PC-9 (cell line): ENCODE measurements at regions not wholly inside any gene's neighbourhood (a gene's known extent, or its start where the extent isn't known, plus 50 kb on each side); places are given as distances from the start of the nearest gene placed in this dataset.

Experiments
- BruUV-seq: library from RNA; stranded (reverse); fragments of 400-500 nt; replicated peaks from 2 replicates; lab custom pipeline; 2021; lab: Mats Ljungman, UMichigan
- CTCF ChIA-PET: fragments of 300-600 bp; sonication (Branson Sonifier 250); formaldehyde crosslinking; loops from one replicate; lab custom pipeline; 2022; ENCODE audit warnings: antibody characterized with exemption; lab: Charles Lee
- POLR2A ChIA-PET: fragments of 300-600 bp; sonication (Branson Sonifier 250); formaldehyde crosslinking; loops from one replicate; lab custom pipeline; 2022; ENCODE audit warnings: antibody characterized with exemption; ENCODE audit not compliant: unreplicated experiment; lab: Charles Lee
- DNase-seq, 2 experiments: peaks; one replicate each; pipeline versions ENCODE4 v3.0.0 to v3.0.0-alpha.2; 2015 to 2022; ENCODE audit warnings: mixed read lengths in 1 of 2
- H2AFZ ChIP-seq: fragments of 200-600 bp; sonication (generic); 2 replicates; pipeline ENCODE4 v1.8.1; 2017; ENCODE audit warnings: antibody characterized with exemption
- H3F3A ChIP-seq: fragments of 200-600 bp; sonication (generic); 2 replicates; pipeline ENCODE4 v1.8.1; 2017; ENCODE audit warnings: antibody characterized with exemption, mild to moderate bottlenecking, low read depth; ENCODE audit not compliant: insufficient read depth
- H3K27ac ChIP-seq: fragments of 200-600 bp; sonication (generic); 2 replicates; pipeline ENCODE4 v1.6.1; 2016; ENCODE audit warnings: mixed run types
- H3K27me3 ChIP-seq: fragments of 200-600 bp; sonication (generic); 2 replicates; pipeline ENCODE4 v1.6.1; 2016; ENCODE audit warnings: low read depth, mixed run types; ENCODE audit not compliant: insufficient read depth
- H3K36me3 ChIP-seq: fragments of 200-600 bp; sonication (generic); 2 replicates; pipeline ENCODE4 v1.6.1; 2016; ENCODE audit warnings: low read depth, mixed run types
- H3K4me1 ChIP-seq: fragments of 200-600 bp; sonication (generic); replicated peaks from 2 replicates; pipeline ENCODE4 v1.6.1; 2016; ENCODE audit warnings: mixed run types; ENCODE audit not compliant: insufficient read depth
- H3K4me2 ChIP-seq: fragments of 200-600 bp; sonication (generic); 2 replicates; pipeline ENCODE4 v1.6.1; 2017; ENCODE audit warnings: mixed run types
- H3K4me3 ChIP-seq: fragments of 200-600 bp; sonication (generic); 2 replicates; pipeline ENCODE4 v1.6.1; 2016; ENCODE audit warnings: mixed run types
- H3K79me2 ChIP-seq: fragments of 200-600 bp; sonication (generic); 2 replicates; pipeline ENCODE4 v1.6.1; 2017; ENCODE audit warnings: low read depth, mixed run types
- H3K9me2 ChIP-seq: fragments of 200-600 bp; sonication (generic); 2 replicates; pipeline ENCODE4 v1.8.1; 2017; ENCODE audit warnings: mild to moderate bottlenecking; ENCODE audit not compliant: insufficient read depth
- H3K9me3 ChIP-seq: fragments of 200-600 bp; sonication (generic); 2 replicates; pipeline ENCODE4 v1.8.1; 2016; ENCODE audit warnings: low read depth; ENCODE audit not compliant: insufficient read depth
- H4K20me1 ChIP-seq: fragments of 200-600 bp; sonication (generic); 2 replicates; pipeline ENCODE4 v1.8.1; 2017; ENCODE audit not compliant: insufficient read depth
- EZH2 ChIP-seq: fragments of 200-600 bp; sonication (generic); IDR thresholded peaks from 2 replicates; pipeline ENCODE4 v1.8.0; 2017; ENCODE audit warnings: antibody characterized with exemption, low read depth
- intact Hi-C: fragments of 100-400 bp; cut with micrococcal nuclease; formaldehyde crosslinking; loops from one replicate; pipeline ENCODE4 v1.10.0; 2022; ENCODE audit not compliant: unreplicated experiment
- TF ChIP-seq, protein P1 (sequence below): fragments of 200-600 bp; sonication (generic); conservative IDR thresholded peaks from 2 replicates; pipeline ENCODE4 v1.6.1; 2017; ENCODE audit warnings: mixed run types, antibody characterized with exemption, mild to moderate bottlenecking, moderate library complexity

DNA sequence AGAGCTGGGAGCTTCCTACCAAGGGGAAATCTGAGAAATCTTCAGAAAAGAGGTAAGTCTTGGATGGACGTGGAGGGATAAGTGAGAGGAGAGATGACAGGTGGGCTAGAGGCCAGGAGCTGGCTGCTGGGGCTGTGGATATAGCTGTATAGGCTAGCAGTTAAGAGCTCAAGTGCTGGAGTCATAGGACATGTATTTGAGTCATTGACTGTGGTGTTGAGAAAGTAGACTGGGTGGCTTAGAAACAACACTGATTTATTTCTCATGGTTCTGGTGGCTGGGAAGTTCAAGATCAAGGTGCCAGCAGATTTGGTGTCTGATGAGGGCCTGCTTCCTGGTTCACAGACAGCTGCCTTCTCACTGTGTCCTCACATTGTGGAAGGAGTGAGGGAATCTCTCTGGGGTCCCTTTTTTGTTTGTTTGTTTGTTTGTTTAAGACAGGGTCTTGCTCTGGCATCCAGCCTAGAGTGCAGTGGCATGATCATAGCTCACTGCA is 151.1 kb upstream of the FUT8 start:
- no TSS peak for BruUV-seq
- H3K9me3 ChIP-seq, result peaks cover 5% of the 10 kb centered on the region; the same call in 1 of the 2 replicates
- no peaks in the 10 kb centered on the region for H3K79me2 ChIP-seq
- no peaks in the 10 kb centered on the region for H4K20me1 ChIP-seq
- H3K36me3 ChIP-seq, result no peaks in the 10 kb centered on the region
- H3K4me2 ChIP-seq, result no peak overlapping the region
- H3F3A ChIP-seq, result peaks cover 38% of the 10 kb centered on the region
- TF ChIP-seq, protein P1, sequence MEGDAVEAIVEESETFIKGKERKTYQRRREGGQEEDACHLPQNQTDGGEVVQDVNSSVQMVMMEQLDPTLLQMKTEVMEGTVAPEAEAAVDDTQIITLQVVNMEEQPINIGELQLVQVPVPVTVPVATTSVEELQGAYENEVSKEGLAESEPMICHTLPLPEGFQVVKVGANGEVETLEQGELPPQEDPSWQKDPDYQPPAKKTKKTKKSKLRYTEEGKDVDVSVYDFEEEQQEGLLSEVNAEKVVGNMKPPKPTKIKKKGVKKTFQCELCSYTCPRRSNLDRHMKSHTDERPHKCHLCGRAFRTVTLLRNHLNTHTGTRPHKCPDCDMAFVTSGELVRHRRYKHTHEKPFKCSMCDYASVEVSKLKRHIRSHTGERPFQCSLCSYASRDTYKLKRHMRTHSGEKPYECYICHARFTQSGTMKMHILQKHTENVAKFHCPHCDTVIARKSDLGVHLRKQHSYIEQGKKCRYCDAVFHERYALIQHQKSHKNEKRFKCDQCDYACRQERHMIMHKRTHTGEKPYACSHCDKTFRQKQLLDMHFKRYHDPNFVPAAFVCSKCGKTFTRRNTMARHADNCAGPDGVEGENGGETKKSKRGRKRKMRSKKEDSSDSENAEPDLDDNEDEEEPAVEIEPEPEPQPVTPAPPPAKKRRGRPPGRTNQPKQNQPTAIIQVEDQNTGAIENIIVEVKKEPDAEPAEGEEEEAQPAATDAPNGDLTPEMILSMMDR, result no peak
- no peak for TF ChIP-seq EZH2
- CTCF ChIA-PET, result interaction anchor here (0.6 to 0.7 kb wide), 2 partner anchors 14 to 187 kb away, joined by 3 to 10 read pairs; no protein-coding TSS in a partner anchor
- H3K27me3 ChIP-seq, result no peaks in the 10 kb centered on the region
- H3K27ac ChIP-seq, result no peak overlapping the region
- no peak for DNase-seq
- H3K4me3 ChIP-seq, result no peak overlapping the region
- no peak overlapping the region for H2AFZ ChIP-seq
- POLR2A ChIA-PET, result interaction anchor here (0.5 kb wide), 1 partner anchor 28 kb away, joined by 3 read pairs; no protein-coding TSS in a partner anchor
- H3K4me1 ChIP-seq, result peaks cover 45% of the 10 kb centered on the region
- intact Hi-C loops, result no loop called here
- no peaks in the 10 kb centered on the region for H3K9me2 ChIP-seq

DNA sequence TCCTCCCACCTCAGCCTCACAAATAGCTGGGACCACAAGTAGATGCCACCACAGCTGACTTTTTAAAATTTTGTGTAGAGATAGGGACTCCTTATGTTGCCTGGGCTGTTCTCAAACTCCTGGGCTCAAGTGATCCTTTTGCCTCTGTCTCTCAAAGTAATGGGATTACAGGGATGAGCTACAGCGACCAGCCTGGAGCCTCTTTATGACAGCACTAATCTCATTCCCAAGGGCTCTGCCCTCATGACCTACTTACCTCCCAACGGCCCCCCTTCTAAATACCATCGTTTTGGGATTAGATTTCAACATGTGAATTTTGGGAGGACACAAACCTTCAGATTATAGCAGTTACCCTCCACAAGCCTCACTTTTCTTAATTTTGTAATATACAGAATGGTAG is 150.6 kb upstream of the FUT8 start:
- intact Hi-C loops, result no loop called here
- no peak for DNase-seq
- no peaks in the 10 kb centered on the region for H3K27me3 ChIP-seq
- no peaks in the 10 kb centered on the region for H3K79me2 ChIP-seq
- ChIA-PET CTCF (no interaction called here), POLR2A (interaction anchor here (0.5 kb wide), 1 partner anchor 28 kb away, joined by 3 read pairs; no protein-coding TSS in a partner anchor)
- H3K4me1 ChIP-seq, result peaks cover 40% of the 10 kb centered on the region
- H3K4me2 ChIP-seq, result no peak overlapping the region
- no peak overlapping the region for H3K27ac ChIP-seq
- BruUV-seq, result no TSS peak
- TF ChIP-seq, protein P1, result no peak
- TF ChIP-seq EZH2, result no peak
- H3K9me2 ChIP-seq, result no peaks in the 10 kb centered on the region
- no peaks in the 10 kb centered on the region for H3K36me3 ChIP-seq
- no peak overlapping the region for H3K4me3 ChIP-seq
- H3F3A ChIP-seq, result peaks cover 34% of the 10 kb centered on the region
- no peaks in the 10 kb centered on the region for H4K20me1 ChIP-seq
- peaks cover 5% of the 10 kb centered on the region; the same call in 1 of the 2 replicates for H3K9me3 ChIP-seq
- no peak overlapping the region for H2AFZ ChIP-seq

- Histone ChIP-seq H3K27me3 (no peaks in the 10 kb centered on the region), H3K36me3 (no peaks in the 10 kb centered on the region), H3K4me2 (no peak overlapping the region), H3K4me1 (peaks cover 27% of the 10 kb centered on the region), H3K9me3 (peaks cover 5% of the 10 kb centered on the region; the same call in 1 of the 2 replicates), H4K20me1 (no peaks in the 10 kb centered on the region), H3K27ac (no peak overlapping the region), H3K4me3 (no peak overlapping the region), H3F3A (peaks cover 20% of the 10 kb centered on the region), H3K79me2 (no peaks in the 10 kb centered on the region), H3K9me2 (no peaks in the 10 kb centered on the region), H2AFZ (no peak overlapping the region)
- DNase-seq, result no peak
- ChIA-PET POLR2A (no interaction called here), CTCF (no interaction called here)
- no TSS peak for BruUV-seq
- TF ChIP-seq, protein P1, result no peak
- no peak for TF ChIP-seq EZH2
- intact Hi-C loops, result no loop called here
These were observed 149.2 kb upstream of the FUT8 start for GRCh38 chr14:65263177-65263788.
